ENCODE measurements at regions not wholly inside any gene's neighbourhood (a gene's known extent, or its start where the extent isn't known, plus 50 kb on each side); places are given as distances from the start of the nearest gene placed in this dataset.

GRCh38 chr13:73129023-73129422 is 70.2 kb downstream of the KLF5 start:
- no peak for DNase-seq (ENCODE audit: low spot score)
- in situ Hi-C loops (cut with MboI; ENCODE audit: low pct_unique_long_range_greater_than_20kb, low sequenced_read_pairs, unreplicated experiment) = no loop called here
- no peak for TF ChIP-seq CTCF (IDR thresholded peaks at IDR 0.05; ENCODE audit: extremely low read depth, insufficient read depth, missing control alignments)
